RPMI8226 (cell line): ENCODE measurements at regions not wholly inside any gene's neighbourhood (a gene's known extent, or its start where the extent isn't known, plus 50 kb on each side); places are given as distances from the start of the nearest gene placed in this dataset.
"Not testable (repeated sequence)": the region's sequence is repeated elsewhere in the genome, so short reads cannot be mapped to it uniquely, and the experiment has no call there.

Experiments used
- DNase-seq: peaks from one replicate; pipeline ENCODE4 v3.0.0-alpha.2; 2015

GRCh38 chr11:21625982-21626381 lies 566.9 kb upstream of the ANO5 start:
- peak; percentile 83 for DNase-seq

DNA sequence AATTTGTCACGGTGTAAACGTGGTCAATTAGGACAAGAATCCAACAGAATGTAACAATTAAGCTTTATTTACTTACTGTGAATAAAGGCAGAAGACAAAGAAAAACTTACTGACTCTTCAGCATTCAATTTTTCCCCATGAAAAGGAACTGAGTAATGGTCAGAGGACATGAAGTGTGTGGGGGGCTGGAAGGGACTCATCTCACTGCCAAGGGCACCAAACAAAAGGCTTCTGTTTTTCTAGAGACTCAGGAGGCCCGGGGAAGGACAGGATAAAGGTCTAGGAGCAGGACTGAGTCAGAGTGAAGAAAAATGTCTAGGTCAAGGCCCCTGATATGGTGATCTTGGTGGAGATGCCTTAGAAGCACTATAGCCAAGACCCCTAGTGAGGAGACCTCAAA lies 564.2 kb upstream of the ANO5 start:
- no peak for DNase-seq

- DNase-seq = no peak
Measured at GRCh38 chr11:21630934-21631478, 561.9 kb upstream of the ANO5 start.

GRCh38 chr11:21631991-21632390 lies 560.9 kb upstream of the ANO5 start:
- no peak for DNase-seq

DNA sequence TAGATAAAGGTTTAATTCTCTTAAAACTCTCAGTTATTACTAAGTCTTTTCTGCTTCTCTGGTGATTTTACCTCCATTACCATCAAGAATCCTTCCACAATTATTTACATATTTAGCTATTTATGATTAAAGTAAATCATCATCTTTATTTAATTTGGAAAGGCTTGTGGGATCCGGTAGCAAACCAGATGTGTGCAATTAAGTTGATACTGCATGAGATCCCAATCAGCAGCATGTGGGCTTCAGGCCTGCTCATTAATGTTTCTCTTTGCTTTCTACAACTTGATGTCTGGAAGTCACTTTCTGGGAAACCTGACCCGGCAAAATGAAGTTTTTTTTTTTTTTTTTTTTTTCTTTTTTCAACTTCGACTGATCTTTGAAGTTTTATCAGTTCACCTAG lies 558.4 kb upstream of the ANO5 start:
- no peak for DNase-seq

DNA sequence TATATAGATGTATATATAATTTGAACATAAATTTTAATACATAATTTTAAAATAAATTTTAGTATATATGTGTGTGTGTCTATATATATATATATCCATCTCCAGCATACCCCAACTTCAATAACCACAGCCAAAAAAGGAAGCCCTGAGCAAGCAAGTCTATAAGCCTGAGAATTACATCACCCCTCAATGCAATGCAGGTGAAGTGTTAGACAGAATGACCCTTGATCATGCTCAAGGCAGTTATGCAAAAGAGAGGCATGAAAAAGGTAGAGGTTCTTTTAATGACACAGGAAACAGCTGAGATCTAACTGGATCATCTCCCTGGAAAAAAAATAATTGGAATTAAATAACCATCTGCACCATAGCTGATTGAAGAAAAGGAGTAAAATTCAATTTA lies 557.9 kb upstream of the ANO5 start:
- peak; percentile 5 for DNase-seq

DNA sequence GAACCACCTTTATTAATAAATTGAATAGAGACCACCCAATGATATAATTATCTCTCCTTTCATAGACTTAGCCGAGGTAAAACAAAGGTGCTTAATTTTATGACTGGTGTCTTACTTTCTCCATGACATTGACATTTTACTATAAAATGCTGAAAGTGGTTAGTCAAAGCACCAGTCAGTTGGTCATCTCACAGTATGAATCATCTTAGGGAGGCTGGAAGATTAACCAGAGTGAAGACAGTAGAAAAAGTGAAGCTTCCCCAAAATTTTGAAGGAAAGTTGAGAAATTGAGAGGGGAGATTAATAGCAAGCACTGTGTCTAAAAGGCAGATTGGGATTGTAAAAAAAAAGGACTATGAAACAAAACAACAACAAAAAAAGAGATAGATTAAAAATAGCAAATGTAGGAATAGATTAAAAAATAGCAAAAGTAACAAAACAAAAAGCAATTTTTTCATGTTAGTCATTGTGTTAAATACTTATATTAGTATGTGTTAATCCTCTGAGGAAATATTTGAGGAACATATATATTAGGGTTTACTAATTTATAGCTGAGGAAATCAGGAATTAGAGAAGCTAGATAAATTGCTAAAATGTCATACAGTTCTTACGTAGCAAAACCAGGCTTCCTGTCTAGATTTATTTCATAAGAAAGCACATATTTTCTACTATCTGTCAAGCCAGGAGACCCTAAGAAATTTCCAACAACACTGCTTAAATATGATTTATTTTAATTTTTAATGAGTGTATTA lies 557.3 kb upstream of the ANO5 start:
- DNase-seq = no peak

- DNase-seq = no peak
Measured at GRCh38 chr11:21636561-21636960, 556.3 kb upstream of the ANO5 start.

DNA sequence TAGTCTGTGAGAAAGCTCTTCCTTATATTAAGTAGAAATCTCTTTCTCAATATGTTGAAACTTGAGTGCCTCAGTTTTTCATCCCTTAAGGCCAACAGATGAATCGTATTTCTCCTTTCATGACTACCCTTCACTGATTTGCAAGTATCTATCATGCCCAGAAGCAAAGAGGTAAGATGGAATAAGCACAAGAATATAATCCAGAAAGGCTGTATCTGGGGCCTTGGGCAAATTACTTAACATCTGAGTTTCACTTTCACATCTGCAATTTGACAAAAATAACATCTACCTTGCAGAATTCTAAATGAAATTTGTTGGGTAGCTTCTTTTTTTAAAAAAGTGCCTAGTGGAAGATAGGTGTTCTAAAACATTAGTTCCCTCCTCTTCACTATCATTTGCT lies 552.4 kb upstream of the ANO5 start:
- DNase-seq = peak; percentile 47

DNA sequence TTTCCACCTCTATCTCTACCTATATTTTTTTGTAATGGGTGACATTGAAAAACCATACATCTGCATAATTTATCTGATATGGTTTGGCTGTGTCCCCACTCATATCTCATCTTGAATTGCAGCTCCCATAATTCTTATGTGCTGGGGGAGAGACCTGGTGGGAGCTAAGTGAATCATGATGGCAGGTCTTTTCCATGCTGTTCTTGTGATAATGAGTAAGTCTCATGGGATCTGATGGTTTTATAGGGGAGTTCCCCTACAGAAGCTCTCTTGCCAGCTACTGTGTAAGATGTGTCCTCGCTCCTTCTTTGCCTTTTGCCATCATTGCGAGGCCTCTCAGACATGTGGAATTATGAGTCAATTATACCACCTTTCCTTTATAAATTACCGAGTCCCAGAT lies 551.0 kb upstream of the ANO5 start:
- no peak for DNase-seq

GRCh38 chr11:21646351-21646750 lies 546.5 kb upstream of the ANO5 start:
- no peak for DNase-seq

DNA sequence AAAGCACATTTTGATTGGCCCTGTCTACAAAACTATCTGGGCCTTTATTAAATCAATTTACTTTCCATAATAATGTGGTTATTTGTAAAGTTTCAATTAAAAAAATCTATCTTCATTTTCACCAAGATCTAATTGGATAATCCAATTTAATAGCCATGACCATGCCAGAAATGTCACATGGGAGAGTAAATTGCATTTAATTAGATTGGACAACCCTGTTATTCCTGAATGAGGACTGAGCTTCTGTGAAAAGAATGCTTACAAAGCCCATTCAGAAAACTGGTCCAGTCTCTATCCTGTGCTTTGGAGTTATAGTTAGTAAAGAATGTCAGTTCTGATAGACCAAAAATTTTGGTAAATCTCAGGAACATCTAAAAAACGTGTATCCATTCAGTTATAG lies 541.9 kb upstream of the ANO5 start:
- no peak for DNase-seq

GRCh38 chr11:21653951-21654421 lies 538.9 kb upstream of the ANO5 start:
- DNase-seq = no peak

GRCh38 chr11:21656065-21656464 lies 536.8 kb upstream of the ANO5 start:
- no peak for DNase-seq

- DNase-seq = no peak
Measured at GRCh38 chr11:21658654-21659193, 534.2 kb upstream of the ANO5 start.

- not testable (repeated sequence) for DNase-seq
Measured at GRCh38 chr11:21659377-21659776, 533.5 kb upstream of the ANO5 start.

DNA sequence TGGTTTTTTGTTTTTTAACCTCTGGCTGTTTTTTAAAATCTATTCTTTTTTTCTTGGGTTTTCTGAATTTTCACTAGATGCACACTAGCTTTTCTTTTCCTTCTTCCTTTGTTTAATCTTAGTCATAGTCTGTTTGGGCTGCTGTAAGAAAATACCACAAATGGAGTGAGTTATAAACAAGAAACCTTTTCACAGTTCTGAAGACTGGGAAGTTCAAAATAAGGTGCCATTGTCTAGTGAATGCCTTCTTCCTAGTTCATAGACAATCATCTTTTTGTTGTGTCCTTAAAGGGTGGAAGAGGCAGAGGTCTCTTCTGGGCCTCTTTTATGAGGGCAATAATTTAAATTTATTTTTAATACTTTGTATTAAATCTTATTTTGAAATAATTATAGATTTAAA lies 532.9 kb upstream of the ANO5 start:
- DNase-seq = no peak

DNA sequence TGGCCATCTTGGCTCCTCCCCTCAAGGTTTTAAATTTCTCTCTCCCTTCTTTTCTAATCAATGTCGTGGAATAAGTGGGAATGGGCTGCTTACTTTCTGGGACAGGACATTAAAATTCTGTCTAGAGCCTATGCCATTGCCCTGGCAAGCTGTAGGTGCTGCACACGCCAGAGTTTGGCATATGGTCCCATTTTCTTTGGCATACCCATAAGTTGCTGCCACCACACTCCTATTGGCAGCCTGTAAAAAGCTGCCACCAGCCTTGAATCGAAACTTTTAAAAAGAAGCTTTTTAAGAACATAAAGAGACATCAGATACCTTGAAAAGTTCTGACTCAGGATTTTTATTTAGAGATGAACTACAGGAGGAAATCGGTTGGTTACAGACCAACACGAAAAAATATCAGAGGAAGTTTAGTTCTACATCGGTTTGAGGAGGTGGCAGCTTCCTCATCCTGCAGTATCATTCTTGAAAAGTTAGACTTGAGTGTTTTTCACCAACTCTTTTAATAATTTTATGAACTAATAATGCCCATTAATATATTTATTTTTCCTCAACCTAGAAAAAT lies 517.8 kb upstream of the ANO5 start:
- DNase-seq = peak; percentile 33

GRCh38 chr11:21687643-21688042 lies 505.2 kb upstream of the ANO5 start:
- DNase-seq = no peak

- no peak for DNase-seq
Measured at GRCh38 chr11:21704539-21704938, 488.3 kb upstream of the ANO5 start.

GRCh38 chr11:21707116-21707739 lies 485.7 kb upstream of the ANO5 start:
- peak; percentile 38 for DNase-seq

DNA sequence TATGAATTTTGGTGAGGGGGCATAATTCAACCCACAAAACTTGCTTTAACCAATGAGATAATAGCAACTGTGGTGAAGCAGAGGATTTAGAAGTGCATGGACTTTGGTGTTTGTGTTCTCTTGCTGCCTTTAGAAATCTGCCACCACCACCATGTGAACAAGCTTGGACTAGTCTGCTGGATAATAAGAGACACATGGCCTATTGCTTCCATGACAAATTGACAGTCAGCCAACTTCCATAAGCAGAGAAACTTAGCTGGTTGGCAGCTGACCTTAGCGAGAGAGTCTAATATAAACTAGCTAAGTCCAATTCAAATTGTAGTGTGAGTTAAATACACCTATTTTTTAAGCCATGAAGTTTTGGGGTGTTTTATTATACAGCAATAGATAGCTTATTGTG lies 482.1 kb upstream of the ANO5 start:
- DNase-seq = no peak

DNA sequence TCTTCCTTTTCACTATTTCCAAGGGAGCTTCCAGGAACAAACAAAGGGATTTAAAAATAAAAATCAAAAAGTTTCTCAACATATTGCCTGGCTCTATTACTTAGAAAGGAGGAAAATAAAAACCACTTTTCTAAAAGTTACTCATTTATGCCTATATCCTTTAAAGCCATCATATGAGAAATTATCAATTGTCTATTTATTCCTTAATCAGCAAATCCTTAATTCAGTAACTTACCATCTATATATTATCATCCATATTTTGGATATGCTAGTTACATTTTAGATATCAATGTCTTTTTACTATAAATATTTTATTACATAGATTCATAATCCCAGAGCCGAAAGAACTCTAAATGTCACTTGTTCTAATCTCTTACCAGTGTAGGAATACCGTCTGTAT lies 481.5 kb upstream of the ANO5 start:
- no peak for DNase-seq

DNA sequence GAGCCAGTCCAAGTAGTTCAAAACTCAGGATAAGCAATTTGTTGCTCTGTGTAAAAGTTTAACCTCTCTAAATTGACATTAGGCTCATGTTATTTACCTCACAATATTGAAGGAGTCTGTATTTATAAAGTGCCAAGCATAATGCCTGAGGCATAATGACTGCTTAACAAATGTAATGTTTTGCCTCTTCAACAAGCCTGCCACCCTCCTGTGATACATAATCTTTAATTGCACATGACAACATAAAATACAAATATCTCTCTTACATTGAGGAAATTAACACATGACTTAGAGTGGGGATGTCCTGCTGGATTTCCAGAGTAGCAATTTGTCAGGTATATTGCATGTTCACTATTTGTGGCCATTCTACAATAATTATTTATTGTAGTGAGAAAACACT lies 469.2 kb upstream of the ANO5 start:
- no peak for DNase-seq
